ENCODE measurements at regions not wholly inside any gene's neighbourhood (a gene's known extent, or its start where the extent isn't known, plus 50 kb on each side); places are given as distances from the start of the nearest gene placed in this dataset.
"Not testable (repeated sequence)": the region's sequence is repeated elsewhere in the genome, so short reads cannot be mapped to it uniquely, and the experiment has no call there.

DNA sequence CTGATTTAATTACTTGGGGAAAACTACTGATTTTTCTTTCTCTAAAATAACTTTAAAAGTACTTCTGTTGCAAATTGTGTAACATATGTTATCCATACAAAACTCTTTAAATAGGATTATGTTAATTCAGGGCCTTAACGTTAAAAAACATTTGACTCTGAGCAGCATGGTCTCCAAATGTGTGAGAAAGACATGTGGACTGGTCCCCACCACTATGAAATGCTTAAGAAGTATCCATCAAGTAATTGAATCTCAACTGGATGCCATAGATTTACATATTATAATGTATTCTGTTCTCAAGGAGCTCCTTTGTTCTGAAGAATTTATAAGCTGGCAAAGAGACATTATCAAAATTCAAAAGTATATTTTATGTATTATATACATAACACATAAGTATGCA is 130.8 kb upstream of the HEY2 start:
- Histone ChIP-seq H3K9me3 (replicated peaks) (no peaks in the 10 kb centered on the region), H3K36me3 (no peaks in the 10 kb centered on the region), H3K4me1 (replicated peaks) (no peaks in the 10 kb centered on the region), H3K27me3 (replicated peaks) (no peaks in the 10 kb centered on the region), H3K27ac (no peak overlapping the region), H3K4me3 (no peak overlapping the region)
- DNase-seq (ENCODE audit: low read depth in 1 of 2, low spot score in 2 of 2) = no peak

DNA sequence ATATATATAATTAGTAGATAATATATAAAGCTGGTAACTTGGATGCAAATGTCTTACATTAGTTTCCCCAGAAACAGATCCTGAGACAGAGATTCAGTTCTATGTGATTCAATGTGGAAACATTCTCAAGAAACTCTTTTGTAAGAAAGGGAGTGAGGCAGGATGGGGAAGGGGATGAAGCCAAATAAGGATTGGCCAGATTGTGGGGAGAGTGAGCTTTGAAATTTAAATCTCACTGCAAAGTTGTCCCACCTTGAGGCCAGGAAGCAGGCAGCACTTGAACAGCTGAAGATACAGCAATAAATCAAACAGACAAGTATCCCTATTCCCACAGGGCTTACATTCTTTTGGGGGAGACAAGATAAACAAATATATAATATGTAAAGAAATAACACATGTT is 126.3 kb upstream of the HEY2 start:
- Histone ChIP-seq H3K9me3 (replicated peaks) (no peaks in the 10 kb centered on the region), H3K36me3 (no peaks in the 10 kb centered on the region)
- no peak for DNase-seq (ENCODE audit: low read depth in 1 of 2, low spot score in 2 of 2)

DNA sequence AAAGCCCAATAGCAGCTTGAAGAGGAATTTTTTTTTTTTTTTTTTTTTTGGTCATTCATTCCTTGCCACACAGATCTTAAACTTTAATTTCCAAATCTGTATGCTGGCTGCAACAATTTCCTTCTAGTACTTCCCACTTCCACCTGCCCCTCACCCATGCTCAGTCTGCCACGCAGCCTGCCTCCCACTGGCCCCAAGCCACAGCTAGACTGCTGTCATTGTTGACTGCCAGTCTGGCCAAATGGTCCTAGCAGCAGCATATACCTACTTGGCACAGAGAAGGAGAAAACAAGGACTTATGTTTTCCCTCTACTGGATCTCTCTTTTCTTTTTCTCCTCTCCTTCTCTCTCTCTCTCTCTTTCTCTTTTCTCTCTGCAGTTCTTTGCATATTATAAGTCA is 118.3 kb upstream of the HEY2 start:
- Histone ChIP-seq H3K27ac (no peak overlapping the region), H3K36me3 (no peaks in the 10 kb centered on the region), H3K9me3 (replicated peaks) (no peaks in the 10 kb centered on the region), H3K4me1 (replicated peaks) (no peaks in the 10 kb centered on the region), H3K27me3 (replicated peaks) (no peaks in the 10 kb centered on the region), H3K4me3 (no peak overlapping the region)
- no peak for DNase-seq (ENCODE audit: low read depth in 1 of 2, low spot score in 2 of 2)

More for the DNA sequence above, 126.3 kb upstream of the HEY2 start:
- Histone ChIP-seq H3K4me3 (no peak overlapping the region), H3K4me1 (replicated peaks) (no peaks in the 10 kb centered on the region), H3K27me3 (replicated peaks) (no peaks in the 10 kb centered on the region), H3K27ac (no peak overlapping the region)

DNA sequence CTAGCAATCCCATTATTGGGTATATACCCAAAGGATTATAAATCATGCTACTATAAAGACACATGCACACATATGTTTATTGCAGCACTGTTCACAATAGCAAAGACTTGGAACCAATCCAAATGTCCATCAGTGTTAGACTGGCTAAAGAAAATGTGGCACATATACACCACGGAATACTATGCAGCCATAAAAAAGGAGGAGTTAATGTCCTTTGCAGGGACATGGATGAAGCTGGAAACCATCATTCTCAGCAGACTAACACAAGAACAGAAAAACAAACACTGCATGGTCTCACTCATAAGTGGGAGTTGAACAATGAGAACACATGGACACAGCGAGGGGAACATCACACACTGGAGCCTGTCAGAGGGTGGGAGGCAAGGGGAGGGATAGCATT is 113.4 kb upstream of the HEY2 start:
- H3K4me1 ChIP-seq (replicated peaks); H3K27me3 ChIP-seq (replicated peaks); H3K9me3 ChIP-seq (replicated peaks); H3K27ac ChIP-seq; H3K4me3 ChIP-seq; DNase-seq (ENCODE audit: low read depth in 1 of 2, low spot score in 2 of 2); H3K36me3 ChIP-seq: not testable (repeated sequence)

DNA sequence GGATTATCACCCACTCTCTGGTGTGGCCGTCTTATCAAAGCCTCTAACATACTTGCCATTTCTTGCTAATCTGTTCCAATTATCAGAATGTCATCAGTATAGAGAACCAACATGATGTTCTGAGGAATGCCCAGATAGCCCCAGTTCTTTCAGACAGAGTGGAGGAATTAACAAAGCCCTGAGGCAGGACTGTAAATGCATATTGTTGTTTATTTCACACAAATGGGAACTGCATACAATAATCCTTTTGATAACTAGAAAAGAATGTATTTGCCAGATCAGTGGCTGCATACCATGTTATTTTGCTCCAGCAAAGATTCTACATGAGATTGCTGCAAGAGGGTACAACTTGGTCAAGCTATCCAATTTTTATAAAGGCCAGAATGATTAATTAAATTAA is 112.8 kb upstream of the HEY2 start:
- no peak for DNase-seq (ENCODE audit: low read depth in 1 of 2, low spot score in 2 of 2)
- Histone ChIP-seq H3K9me3 (replicated peaks) (no peaks in the 10 kb centered on the region), H3K4me1 (replicated peaks) (no peaks in the 10 kb centered on the region), H3K27ac (no peak overlapping the region), H3K27me3 (replicated peaks) (no peaks in the 10 kb centered on the region), H3K36me3 (no peaks in the 10 kb centered on the region), H3K4me3 (no peak overlapping the region)

DNA sequence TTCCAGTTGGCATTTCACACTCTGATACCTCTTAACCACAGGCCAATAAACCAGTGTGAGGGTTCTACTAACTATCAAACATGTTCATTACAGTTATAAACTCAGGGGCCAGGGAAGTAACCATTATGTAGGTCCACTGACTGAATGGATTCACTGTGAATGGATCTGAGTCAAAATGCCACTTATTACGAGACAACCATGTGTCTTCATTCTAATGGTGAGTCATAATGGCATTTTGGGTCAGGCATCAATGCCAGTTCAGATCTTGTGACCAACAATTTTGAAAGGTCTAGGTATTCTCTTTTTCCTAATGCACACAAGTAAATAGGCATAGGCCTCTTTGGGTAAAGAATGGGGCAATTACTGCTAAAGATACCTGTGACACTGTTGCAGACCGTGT is 112.2 kb upstream of the HEY2 start:
- Histone ChIP-seq H3K9me3 (replicated peaks) (no peaks in the 10 kb centered on the region), H3K27me3 (replicated peaks) (no peaks in the 10 kb centered on the region), H3K36me3 (no peaks in the 10 kb centered on the region), H3K4me3 (no peak overlapping the region), H3K4me1 (replicated peaks) (no peaks in the 10 kb centered on the region), H3K27ac (no peak overlapping the region)
- no peak for DNase-seq (ENCODE audit: low read depth in 1 of 2, low spot score in 2 of 2)

DNA sequence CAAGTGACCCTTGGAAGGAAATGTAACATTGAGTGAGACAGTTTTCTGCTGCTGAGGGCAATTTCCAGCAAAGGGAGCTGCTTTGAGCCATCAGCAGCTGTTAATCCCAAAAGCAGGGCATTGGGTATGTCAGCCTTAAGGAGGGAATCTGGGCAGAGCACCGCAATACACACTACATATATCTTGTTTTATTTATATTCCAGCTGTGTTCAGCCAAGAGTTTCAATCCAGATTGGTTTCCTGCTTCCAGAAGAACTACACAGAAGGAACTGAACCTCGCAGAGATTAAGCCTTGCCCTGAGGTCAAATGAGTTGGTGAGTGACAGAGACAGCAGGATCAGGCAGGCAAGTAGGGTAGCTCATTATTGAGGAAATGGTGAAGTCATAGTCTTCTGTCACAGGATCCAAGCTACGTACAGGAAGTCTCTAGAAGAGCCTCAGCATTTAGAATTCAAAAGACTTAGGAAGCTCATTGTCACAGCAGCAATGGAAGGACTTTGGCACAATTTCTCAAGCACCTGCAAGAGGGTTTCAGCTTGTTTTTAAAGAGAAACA is 109.9 kb upstream of the HEY2 start:
- H3K36me3 ChIP-seq = no peaks in the 10 kb centered on the region

DNA sequence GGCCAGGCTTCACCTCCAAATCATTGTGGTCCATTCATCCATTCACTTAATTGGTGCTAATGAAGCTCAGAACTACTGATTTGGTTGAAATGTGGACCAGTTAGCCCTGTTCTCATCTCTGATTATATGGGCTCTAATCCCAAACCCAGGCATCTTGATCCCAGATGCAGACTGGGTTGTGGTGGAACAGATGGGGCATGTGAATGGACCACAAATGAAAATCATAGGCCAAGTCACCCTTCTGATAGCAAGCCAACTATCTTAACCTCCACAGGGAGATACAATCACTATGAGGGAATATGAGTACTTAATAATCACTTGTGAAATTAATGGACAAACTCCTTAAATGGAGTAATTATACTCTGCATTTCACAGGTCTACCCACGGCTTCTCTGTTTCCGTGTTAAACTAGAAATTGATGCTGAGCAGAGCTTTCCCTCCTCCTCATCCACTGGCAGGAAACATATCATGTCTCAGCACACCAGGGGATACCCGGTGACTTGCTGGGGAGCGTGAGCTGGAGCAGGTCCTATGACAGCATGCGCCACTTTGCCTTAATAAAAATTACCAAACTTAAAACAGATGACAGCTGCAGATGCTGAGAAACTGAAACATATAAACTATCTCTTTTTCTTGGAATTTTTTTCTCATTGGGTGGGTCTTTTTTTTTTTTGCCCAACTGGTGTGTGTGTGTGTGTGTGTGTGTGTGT is 108.8 kb upstream of the HEY2 start:
- H3K27ac ChIP-seq = no peak overlapping the region
- H3K36me3 ChIP-seq = no peaks in the 10 kb centered on the region
- no peaks in the 10 kb centered on the region for H3K27me3 ChIP-seq (replicated peaks)
- H3K4me3 ChIP-seq = no peak overlapping the region
- no peaks in the 10 kb centered on the region for H3K4me1 ChIP-seq (replicated peaks)
- H3K9me3 ChIP-seq (replicated peaks) = no peaks in the 10 kb centered on the region
- no peak for DNase-seq (ENCODE audit: low read depth in 1 of 2, low spot score in 2 of 2)

More for the DNA sequence above, 109.9 kb upstream of the HEY2 start:
- Histone ChIP-seq H3K4me3 (no peak overlapping the region), H3K9me3 (replicated peaks) (no peaks in the 10 kb centered on the region), H3K27me3 (replicated peaks) (no peaks in the 10 kb centered on the region), H3K4me1 (replicated peaks) (no peaks in the 10 kb centered on the region), H3K27ac (no peak overlapping the region)
- DNase-seq (ENCODE audit: low read depth in 1 of 2, low spot score in 2 of 2) = no peak

DNA sequence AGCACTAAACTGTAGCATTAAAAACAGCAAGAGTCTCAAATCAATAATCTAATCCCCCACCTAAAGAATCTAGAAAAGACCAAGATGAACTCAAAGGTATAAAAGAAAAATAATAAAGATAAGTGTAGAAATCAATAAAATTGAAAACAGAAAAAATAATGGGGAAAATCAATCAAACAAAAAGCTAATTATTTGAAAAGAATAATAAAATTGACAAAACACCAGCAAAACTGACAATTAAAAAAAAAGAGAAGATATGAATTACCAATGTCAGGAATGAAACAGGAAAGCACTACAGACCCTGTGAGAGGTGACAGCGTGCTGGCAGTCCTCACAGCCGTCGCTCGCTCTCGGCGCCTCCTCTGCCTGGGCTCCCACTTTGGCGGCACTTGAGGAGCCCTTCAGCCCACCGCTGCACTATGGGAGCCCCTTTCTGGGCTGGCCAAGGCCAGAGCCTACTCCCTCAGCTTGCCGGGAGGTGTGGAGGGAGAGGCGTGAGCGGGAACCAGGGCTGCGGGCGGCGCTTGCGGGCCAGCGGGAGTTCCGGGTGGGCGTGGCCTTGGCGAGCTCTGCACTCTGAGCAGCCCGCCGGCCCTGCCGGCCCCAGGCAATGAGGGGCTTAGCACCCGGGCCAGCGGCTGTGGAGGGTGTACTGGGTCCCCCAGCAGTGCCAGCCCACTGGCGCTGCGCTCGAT is 105.3 kb upstream of the HEY2 start:
- H3K27ac ChIP-seq; DNase-seq (ENCODE audit: low read depth in 1 of 2, low spot score in 2 of 2); H3K4me3 ChIP-seq; H3K9me3 ChIP-seq (replicated peaks); H3K27me3 ChIP-seq (replicated peaks); H3K36me3 ChIP-seq; H3K4me1 ChIP-seq (replicated peaks): not testable (repeated sequence)

DNA sequence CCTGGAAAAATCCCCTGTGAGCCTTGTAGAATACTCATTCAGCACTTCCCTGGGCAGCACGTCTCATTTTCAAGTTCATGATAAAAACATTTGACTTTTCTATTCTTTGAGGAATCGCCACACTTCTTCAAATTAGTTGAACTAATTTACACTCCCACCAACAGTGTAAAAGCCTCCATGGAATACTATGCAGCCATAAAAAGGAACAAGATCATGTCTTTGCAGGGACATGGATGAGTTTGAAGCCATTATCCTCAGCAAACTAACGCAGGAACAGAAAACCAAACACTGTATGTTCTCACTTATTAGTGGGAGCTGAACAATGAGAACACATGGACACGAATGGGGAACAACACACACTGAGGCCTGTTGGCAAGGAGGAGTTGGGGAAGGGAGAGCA is 102.0 kb upstream of the HEY2 start:
- H3K27ac ChIP-seq = no peak overlapping the region
- H3K4me3 ChIP-seq = no peak overlapping the region
- no peaks in the 10 kb centered on the region for H3K27me3 ChIP-seq (replicated peaks)
- DNase-seq (ENCODE audit: low read depth in 1 of 2, low spot score in 2 of 2) = no peak
- no peaks in the 10 kb centered on the region for H3K36me3 ChIP-seq
- no peaks in the 10 kb centered on the region for H3K9me3 ChIP-seq (replicated peaks)
- H3K4me1 ChIP-seq (replicated peaks) = no peaks in the 10 kb centered on the region

DNA sequence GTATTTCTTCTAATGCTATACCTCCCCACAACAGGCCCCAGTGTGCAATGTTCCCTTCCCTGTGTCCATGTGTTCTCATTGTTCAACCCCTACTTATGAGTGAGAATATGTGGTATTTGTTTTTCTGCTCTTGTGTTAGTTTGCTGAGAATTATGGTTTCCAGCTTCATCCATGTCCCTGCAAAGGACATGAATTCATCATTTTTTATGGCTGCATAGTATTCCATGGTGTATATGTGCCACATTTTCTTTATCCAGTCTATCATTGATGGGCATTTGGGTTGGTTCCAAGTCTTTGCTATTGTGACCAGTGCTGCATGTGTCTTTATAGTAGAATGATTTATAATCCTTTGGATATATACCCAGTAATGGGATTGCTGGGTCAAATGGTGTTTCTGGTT is 95.7 kb upstream of the HEY2 start:
- not testable (repeated sequence) for H3K27me3 ChIP-seq (replicated peaks); H3K4me3 ChIP-seq; H3K9me3 ChIP-seq (replicated peaks); H3K36me3 ChIP-seq; H3K27ac ChIP-seq; DNase-seq (ENCODE audit: low read depth in 1 of 2, low spot score in 2 of 2)
- H3K4me1 ChIP-seq (replicated peaks) = peaks cover 16% of the 10 kb centered on the region

DNA sequence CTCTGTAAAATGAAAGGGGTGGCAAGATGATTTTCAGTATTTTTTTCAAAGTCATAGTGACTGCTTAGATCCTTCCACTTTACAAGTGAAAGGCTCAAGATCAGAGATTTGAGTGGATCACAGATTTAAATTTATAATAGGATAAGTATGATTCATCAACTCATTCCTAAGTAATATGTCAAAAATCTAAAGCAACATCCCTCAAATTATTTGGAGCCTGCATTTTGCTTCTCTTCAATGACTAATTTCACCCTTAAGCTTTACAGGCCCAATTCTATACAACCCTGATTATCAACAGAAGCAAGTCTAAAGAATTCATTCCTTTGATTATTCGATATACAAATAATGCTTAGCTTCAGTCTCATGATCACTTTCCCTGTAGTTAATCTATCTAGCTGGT is 93.9 kb upstream of the HEY2 start:
- no peak for DNase-seq (ENCODE audit: low read depth in 1 of 2, low spot score in 2 of 2)
- Histone ChIP-seq H3K27me3 (replicated peaks) (no peaks in the 10 kb centered on the region), H3K36me3 (no peaks in the 10 kb centered on the region), H3K27ac (no peak overlapping the region), H3K9me3 (replicated peaks) (no peaks in the 10 kb centered on the region), H3K4me3 (no peak overlapping the region), H3K4me1 (replicated peaks) (peaks cover 24% of the 10 kb centered on the region)

DNA sequence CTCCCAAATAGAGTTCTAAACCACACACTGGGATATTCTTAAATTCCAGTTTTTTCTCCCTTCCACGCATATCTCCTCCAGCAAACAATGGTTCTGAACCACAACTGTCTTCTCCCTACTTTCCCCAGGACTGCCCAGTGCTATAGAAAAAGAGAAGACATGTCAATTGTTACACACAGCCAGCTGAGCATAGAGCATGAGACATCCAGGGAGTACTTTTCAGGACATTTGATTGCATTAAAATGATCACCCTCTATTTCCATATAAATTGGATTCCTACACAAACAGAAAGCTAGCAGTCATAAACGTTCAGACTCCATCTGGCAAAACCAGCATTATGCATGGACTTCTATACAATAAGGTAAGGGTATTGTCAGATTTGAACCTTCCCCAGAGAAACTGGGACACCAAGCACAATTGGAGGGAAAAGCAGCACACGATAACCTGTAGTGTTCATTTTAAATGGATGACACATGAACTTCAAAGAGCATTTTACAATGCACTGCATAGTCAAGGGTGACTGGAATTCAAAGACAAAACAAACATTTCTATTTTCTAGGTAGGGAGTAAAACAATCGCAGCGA is 93.1 kb upstream of the HEY2 start:
- H3K4me3 ChIP-seq = no peak overlapping the region
- H3K27me3 ChIP-seq (replicated peaks) = no peaks in the 10 kb centered on the region
- no peaks in the 10 kb centered on the region for H3K9me3 ChIP-seq (replicated peaks)
- DNase-seq (ENCODE audit: low read depth in 1 of 2, low spot score in 2 of 2) = no peak
- peaks cover 24% of the 10 kb centered on the region for H3K4me1 ChIP-seq (replicated peaks)
- no peak overlapping the region for H3K27ac ChIP-seq
- no peaks in the 10 kb centered on the region for H3K36me3 ChIP-seq

DNA sequence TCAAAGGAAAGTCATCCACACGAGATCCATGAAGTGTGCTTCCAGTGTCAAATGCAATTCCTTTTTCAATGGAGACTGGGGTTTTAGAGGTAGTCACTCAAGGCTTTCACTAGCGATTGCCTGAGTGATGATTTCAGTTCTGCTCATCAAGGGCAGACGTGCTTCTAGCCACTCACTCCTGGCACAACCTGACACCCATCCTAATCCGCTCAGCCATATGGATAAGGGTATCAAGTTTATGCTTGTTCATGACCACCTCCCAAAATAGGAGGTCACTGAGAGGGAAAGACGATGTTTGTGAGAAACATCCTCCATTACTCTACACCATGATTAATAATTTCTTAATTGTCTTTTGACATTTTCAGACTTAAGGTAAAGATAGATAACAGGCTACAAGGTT is 91.3 kb upstream of the HEY2 start:
- H3K4me1 ChIP-seq (replicated peaks) = peaks cover 24% of the 10 kb centered on the region
- H3K4me3 ChIP-seq = no peak overlapping the region
- H3K27me3 ChIP-seq (replicated peaks) = no peaks in the 10 kb centered on the region
- no peaks in the 10 kb centered on the region for H3K36me3 ChIP-seq
- H3K9me3 ChIP-seq (replicated peaks) = no peaks in the 10 kb centered on the region
- DNase-seq (ENCODE audit: low read depth in 1 of 2, low spot score in 2 of 2) = no peak
- H3K27ac ChIP-seq = 0 out of 2 replicates have a peak overlapping the region, but pooled peaks have one; percentile 31

Data from SJSA1 (cell line).